Gastrocnemius medialis (tissue), 4 donors: ENCODE measurements at regions not wholly inside any gene's neighbourhood (a gene's known extent, or its start where the extent isn't known, plus 50 kb on each side); places are given as distances from the start of the nearest gene placed in this dataset.

Source experiments
- CTCF ChIP-seq, 5 experiments: fragments of 450-650 bp in 3 of 5; fragments of 200-600 bp in 2 of 5; sonication (generic) in 2 of 5; IDR thresholded peaks in 4 of 5; conservative IDR thresholded peaks in 1 of 5; 1 replicate in 4 of 5; 2 replicates in 1 of 5; pipeline ENCODE4 v1.5.1; 2016 to 2019; ENCODE audit warnings: antibody characterized with exemption in 5 of 5, mild to moderate bottlenecking in 3 of 5, moderate library complexity in 3 of 5
- POLR2A ChIP-seq, 2 donors: fragments of 450-650 bp; IDR thresholded peaks; one replicate each; pipeline ENCODE4 v1.6.1; 2017; ENCODE audit warnings: antibody characterized with exemption in 2 of 2, mild to moderate bottlenecking in 2 of 2, moderate library complexity in 2 of 2

GRCh38 chr18:73340135-73340977, 472.6 kb upstream of the NETO1 start:
- TF ChIP-seq CTCF (IDR thresholded peaks at IDR 0.05 in 4 of 5, conservative IDR thresholded peaks at IDR 0.05 in 1 of 5) (no peak), POLR2A (IDR thresholded peaks at IDR 0.05) (no peak)
